SK-N-SH treated with all-trans-retinoic acid at 6 μM for 48 hours (cell line): ENCODE measurements at regions not wholly inside any gene's neighbourhood (a gene's known extent, or its start where the extent isn't known, plus 50 kb on each side); places are given as distances from the start of the nearest gene placed in this dataset.

Experiments
- ATAC-seq: fragments of 200-7000 bp; cut with Tn5 transposase; 3 replicates; pipeline ENCODE4 v1.9.1; 2020; ENCODE audit warnings: mild to moderate bottlenecking, moderate library complexity
- ARNTL ChIP-seq: fragments of 450-650 bp; formaldehyde crosslinking; IDR thresholded peaks from 2 replicates; pipeline ENCODE4 v1.5.0; 2020; ENCODE audit warnings: low read depth, mild to moderate bottlenecking, moderate library complexity, borderline replicate concordance
- BACH2 ChIP-seq: fragments of 250-450 bp; sonication (Bioruptor Pico); IDR thresholded peaks from 2 replicates; pipeline ENCODE4 v1.9.0; 2021; ENCODE audit warnings: mild to moderate bottlenecking, borderline replicate concordance
- CREB5 ChIP-seq: fragments of 250-450 bp; sonication (Bioruptor Pico); IDR thresholded peaks from 2 replicates; pipeline ENCODE4 v1.5.1; 2020; ENCODE audit warnings: low read depth, mild to moderate bottlenecking, moderate library complexity
- ESRRG ChIP-seq: fragments of 250-450 bp; sonication (Bioruptor Pico); IDR thresholded peaks from 2 replicates; pipeline ENCODE4 v1.6.1; 2021; ENCODE audit warnings: mild to moderate bottlenecking
- GLIS3 ChIP-seq: fragments of 250-450 bp; sonication (Bioruptor Pico); IDR thresholded peaks from 2 replicates; pipeline ENCODE4 v1.5.0; 2020; ENCODE audit warnings: mild to moderate bottlenecking, moderate library complexity
- ISL1 ChIP-seq: fragments of 250-450 bp; sonication (Bioruptor Pico); IDR thresholded peaks from 2 replicates; pipeline ENCODE4 v2.1.2; 2022; ENCODE audit warnings: mild to moderate bottlenecking, moderate library complexity
- OSR1 ChIP-seq: fragments of 250-450 bp; sonication (Bioruptor Pico); IDR thresholded peaks from 2 replicates; pipeline ENCODE4 v1.8.0; 2022; ENCODE audit warnings: moderate library complexity, mild to moderate bottlenecking, inconsistent platforms
- PPARA ChIP-seq: fragments of 250-450 bp; sonication (Bioruptor Pico); IDR thresholded peaks from 2 replicates; pipeline ENCODE4 v1.5.0; 2020; ENCODE audit warnings: mild to moderate bottlenecking, borderline replicate concordance
- RARB ChIP-seq: fragments of 250-450 bp; sonication (Bioruptor Pico); IDR thresholded peaks from 2 replicates; pipeline ENCODE4 v1.8.0; 2021; ENCODE audit warnings: mild to moderate bottlenecking, moderate library complexity
- TCF4 ChIP-seq: fragments of 250-450 bp; sonication (Bioruptor Pico); IDR thresholded peaks from 2 replicates; pipeline ENCODE4 v1.8.0; 2021; ENCODE audit warnings: mild to moderate bottlenecking, moderate library complexity, borderline replicate concordance
- TOX ChIP-seq: fragments of 250-450 bp; sonication (Bioruptor Pico); IDR thresholded peaks from 2 replicates; pipeline ENCODE4 v1.8.0; 2021; ENCODE audit warnings: mild to moderate bottlenecking, moderate library complexity, borderline replicate concordance
- TSHZ2 ChIP-seq: fragments of 250-450 bp; sonication (Bioruptor Pico); IDR thresholded peaks from 2 replicates; pipeline ENCODE4 v1.5.0; 2020; ENCODE audit warnings: mild to moderate bottlenecking, moderate library complexity
- ZC3H10 ChIP-seq: fragments of 250-450 bp; sonication (Bioruptor Pico); IDR thresholded peaks from 2 replicates; pipeline ENCODE4 v1.5.1; 2021; ENCODE audit warnings: mild to moderate bottlenecking, moderate library complexity
- ZFP30 ChIP-seq: fragments of 450-650 bp; formaldehyde crosslinking; IDR thresholded peaks from 2 replicates; pipeline ENCODE4 v1.5.0; 2022; ENCODE audit warnings: mild to moderate bottlenecking, moderate library complexity
- ZNF565 ChIP-seq: fragments of 450-650 bp; formaldehyde crosslinking; conservative IDR thresholded peaks from 2 replicates; pipeline ENCODE4 v1.5.0; 2020; ENCODE audit warnings: low read depth, mild to moderate bottlenecking, moderate library complexity
- ZNF70 ChIP-seq: fragments of 450-650 bp; formaldehyde crosslinking; IDR thresholded peaks from 2 replicates; pipeline ENCODE4 v1.5.0; 2020; ENCODE audit warnings: mild to moderate bottlenecking, moderate library complexity
- ZNF8 ChIP-seq: fragments of 450-650 bp; formaldehyde crosslinking; IDR thresholded peaks from 2 replicates; pipeline ENCODE4 v1.5.0; 2020; ENCODE audit warnings: mild to moderate bottlenecking, moderate library complexity
- TF ChIP-seq, protein P1 (sequence below): fragments of 250-450 bp; sonication (Bioruptor Pico); IDR thresholded peaks from 2 replicates; pipeline ENCODE4 v1.5.1; 2021; ENCODE audit warnings: mild to moderate bottlenecking, moderate library complexity
- TF ChIP-seq, protein P2 (sequence below): fragments of 250-450 bp; sonication (Bioruptor Pico); IDR thresholded peaks from 2 replicates; pipeline ENCODE4 v1.8.0; 2021; ENCODE audit warnings: low read depth, mild to moderate bottlenecking, moderate library complexity, borderline replicate concordance
- TF ChIP-seq, protein P3 (sequence below): fragments of 250-450 bp; sonication (Bioruptor Pico); IDR thresholded peaks from 2 replicates; pipeline ENCODE4 v1.8.0; 2020; ENCODE audit warnings: mild to moderate bottlenecking, moderate library complexity, borderline replicate concordance

DNA sequence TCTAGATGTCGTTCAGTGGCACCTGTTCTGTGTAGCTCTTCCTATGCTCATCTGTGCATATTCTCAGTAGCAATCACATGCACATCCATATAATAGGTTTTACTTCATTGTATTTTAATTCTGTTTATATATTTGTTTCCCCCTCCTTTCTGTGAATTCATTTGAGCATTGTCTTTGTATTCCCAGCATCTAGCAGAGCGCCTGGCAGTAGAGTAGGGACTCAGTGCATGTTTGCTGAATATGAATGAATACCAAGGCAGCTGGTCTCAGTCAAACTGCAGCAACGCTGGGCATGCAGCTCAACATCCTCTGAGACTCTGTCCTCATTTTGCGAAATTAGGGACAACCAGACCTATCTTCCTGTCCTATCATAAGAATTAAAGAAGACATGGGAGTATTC lies 330.1 kb downstream of the SPRY2 start:
- TF ChIP-seq ZNF565 (CRISPR knock-in tag) (no peak), ZNF8 (no peak), ZFP30 (CRISPR knock-in tag) (no peak), CREB5 (CRISPR knock-in tag) (no peak), RARB (CRISPR knock-in tag) (no peak), OSR1 (CRISPR knock-in tag) (no peak), GLIS3 (no peak), ESRRG (no peak), BACH2 (CRISPR knock-in tag) (no peak), TOX (no peak), ZC3H10 (CRISPR knock-in tag) (no peak), PPARA (CRISPR knock-in tag) (no peak), ZNF70 (no peak), ARNTL (CRISPR knock-in tag) (no peak), TSHZ2 (no peak), TCF4 (CRISPR knock-in tag) (no peak), ISL1 (CRISPR knock-in tag) (no peak)
- TF ChIP-seq, protein P1, sequence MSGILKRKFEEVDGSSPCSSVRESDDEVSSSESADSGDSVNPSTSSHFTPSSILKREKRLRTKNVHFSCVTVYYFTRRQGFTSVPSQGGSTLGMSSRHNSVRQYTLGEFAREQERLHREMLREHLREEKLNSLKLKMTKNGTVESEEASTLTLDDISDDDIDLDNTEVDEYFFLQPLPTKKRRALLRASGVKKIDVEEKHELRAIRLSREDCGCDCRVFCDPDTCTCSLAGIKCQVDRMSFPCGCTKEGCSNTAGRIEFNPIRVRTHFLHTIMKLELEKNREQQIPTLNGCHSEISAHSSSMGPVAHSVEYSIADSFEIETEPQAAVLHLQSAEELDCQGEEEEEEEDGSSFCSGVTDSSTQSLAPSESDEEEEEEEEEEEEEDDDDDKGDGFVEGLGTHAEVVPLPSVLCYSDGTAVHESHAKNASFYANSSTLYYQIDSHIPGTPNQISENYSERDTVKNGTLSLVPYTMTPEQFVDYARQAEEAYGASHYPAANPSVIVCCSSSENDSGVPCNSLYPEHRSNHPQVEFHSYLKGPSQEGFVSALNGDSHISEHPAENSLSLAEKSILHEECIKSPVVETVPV (CRISPR knock-in tag): no peak
- TF ChIP-seq, protein P2, sequence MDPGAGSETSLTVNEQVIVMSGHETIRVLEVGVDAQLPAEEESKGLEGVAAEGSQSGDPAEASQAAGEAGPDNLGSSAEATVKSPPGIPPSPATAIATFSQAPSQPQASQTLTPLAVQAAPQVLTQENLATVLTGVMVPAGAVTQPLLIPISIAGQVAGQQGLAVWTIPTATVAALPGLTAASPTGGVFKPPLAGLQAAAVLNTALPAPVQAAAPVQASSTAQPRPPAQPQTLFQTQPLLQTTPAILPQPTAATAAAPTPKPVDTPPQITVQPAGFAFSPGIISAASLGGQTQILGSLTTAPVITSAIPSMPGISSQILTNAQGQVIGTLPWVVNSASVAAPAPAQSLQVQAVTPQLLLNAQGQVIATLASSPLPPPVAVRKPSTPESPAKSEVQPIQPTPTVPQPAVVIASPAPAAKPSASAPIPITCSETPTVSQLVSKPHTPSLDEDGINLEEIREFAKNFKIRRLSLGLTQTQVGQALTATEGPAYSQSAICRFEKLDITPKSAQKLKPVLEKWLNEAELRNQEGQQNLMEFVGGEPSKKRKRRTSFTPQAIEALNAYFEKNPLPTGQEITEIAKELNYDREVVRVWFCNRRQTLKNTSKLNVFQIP: no peak
- TF ChIP-seq, protein P3, sequence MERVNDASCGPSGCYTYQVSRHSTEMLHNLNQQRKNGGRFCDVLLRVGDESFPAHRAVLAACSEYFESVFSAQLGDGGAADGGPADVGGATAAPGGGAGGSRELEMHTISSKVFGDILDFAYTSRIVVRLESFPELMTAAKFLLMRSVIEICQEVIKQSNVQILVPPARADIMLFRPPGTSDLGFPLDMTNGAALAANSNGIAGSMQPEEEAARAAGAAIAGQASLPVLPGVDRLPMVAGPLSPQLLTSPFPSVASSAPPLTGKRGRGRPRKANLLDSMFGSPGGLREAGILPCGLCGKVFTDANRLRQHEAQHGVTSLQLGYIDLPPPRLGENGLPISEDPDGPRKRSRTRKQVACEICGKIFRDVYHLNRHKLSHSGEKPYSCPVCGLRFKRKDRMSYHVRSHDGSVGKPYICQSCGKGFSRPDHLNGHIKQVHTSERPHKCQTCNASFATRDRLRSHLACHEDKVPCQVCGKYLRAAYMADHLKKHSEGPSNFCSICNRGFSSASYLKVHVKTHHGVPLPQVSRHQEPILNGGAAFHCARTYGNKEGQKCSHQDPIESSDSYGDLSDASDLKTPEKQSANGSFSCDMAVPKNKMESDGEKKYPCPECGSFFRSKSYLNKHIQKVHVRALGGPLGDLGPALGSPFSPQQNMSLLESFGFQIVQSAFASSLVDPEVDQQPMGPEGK (CRISPR knock-in tag): no peak
- TF ChIP-seq, all 23 proteins: peak for 0
- ATAC-seq: no peak

- ATAC-seq: no peak
- TF ChIP-seq RARB (CRISPR knock-in tag) (no peak), ZFP30 (CRISPR knock-in tag) (no peak), ESRRG (no peak), ZNF70 (no peak), ZNF8 (no peak)
- TF ChIP-seq, protein P1 (CRISPR knock-in tag): no peak
- TF ChIP-seq, protein P2: no peak
Observed at GRCh38 chr13:80010286-80010831, 330.6 kb downstream of the SPRY2 start.
